Stimulated activated naive B cell treated with anti-CD40 and anti-IgM and Interleukin-4, amounts not matched to agents 10 μg/mL and 1 μg/mL and 100 μg/mL, for 72 hours (primary cell): ENCODE measurements at regions not wholly inside any gene's neighbourhood (a gene's known extent, or its start where the extent isn't known, plus 50 kb on each side); places are given as distances from the start of the nearest gene placed in this dataset.

ENCODE experiments used
- ATAC-seq, 2 donors: fragments of 150-1000 bp; cut with Tn5 transposase; replicated peaks; 2 replicates each; pipeline ENCODE4 v1.10.0; 2021; ENCODE audit warnings: moderate library complexity in 1 of 2
- DNase-seq: peaks from one replicate; pipeline ENCODE4 v3.0.0; 2021
- H3K27ac Mint-ChIP-seq: one replicate; pipeline ENCODE4 v1.8.0; 2022; ENCODE audit warnings: mild to moderate bottlenecking, mixed read lengths
- H3K27me3 Mint-ChIP-seq, 2 donors: one replicate each; pipeline ENCODE4 v1.8.0; 2022; ENCODE audit warnings: mixed read lengths in 2 of 2
- H3K36me3 Mint-ChIP-seq, 2 donors: one replicate each; pipeline ENCODE4 v1.8.0; 2022; ENCODE audit warnings: mixed read lengths in 2 of 2, mild to moderate bottlenecking in 1 of 2
- H3K4me1 Mint-ChIP-seq, 2 donors: one replicate each; pipeline ENCODE4 v1.8.0; 2022; ENCODE audit warnings: mixed read lengths in 2 of 2, mild to moderate bottlenecking in 1 of 2
- H3K4me3 Mint-ChIP-seq, 2 donors: one replicate each; pipeline ENCODE4 v1.8.0; 2022; ENCODE audit warnings: mild to moderate bottlenecking in 2 of 2, mixed read lengths in 2 of 2, moderate library complexity in 1 of 2
- H3K9me3 Mint-ChIP-seq, 2 donors: one replicate each; pipeline ENCODE4 v1.8.0; 2022; ENCODE audit warnings: mixed read lengths in 2 of 2, mild to moderate bottlenecking in 1 of 2

DNA sequence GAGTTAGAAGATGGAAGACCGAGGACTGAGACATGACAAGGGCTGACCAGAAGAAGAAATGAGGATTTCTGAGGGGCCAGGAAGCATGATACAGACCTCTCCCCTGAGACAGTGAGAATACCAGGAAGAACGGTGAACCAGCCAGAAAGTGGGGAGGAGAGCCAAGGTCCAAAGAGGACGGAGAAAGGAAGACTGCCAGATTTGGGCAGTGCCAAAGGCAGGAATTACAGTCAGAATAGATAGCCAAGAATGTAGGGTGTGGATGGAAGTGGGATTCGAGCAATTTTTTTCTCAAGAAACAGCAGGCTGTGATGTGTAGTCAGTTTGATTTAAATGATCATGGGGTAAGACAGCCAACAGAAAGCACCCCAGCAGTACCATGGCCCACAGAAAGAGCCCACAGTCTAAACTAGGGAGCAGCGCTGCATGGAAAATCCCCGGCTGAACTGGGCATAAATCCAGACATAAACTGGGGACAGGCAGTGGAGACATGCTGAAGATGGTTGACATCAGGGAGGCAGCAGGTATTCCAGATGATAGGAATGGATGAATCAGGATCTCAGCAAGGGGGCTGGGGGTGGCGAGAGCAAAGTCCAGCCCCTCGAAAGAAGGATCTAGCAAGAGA is 67.3 kb upstream of the BARX2 start:
- Mint-ChIP-seq H3K27me3 (peaks cover 7 to 24% of the 10 kb centered on the region in 2 donors), H3K4me1 (no peaks in the 10 kb centered on the region)

DNA sequence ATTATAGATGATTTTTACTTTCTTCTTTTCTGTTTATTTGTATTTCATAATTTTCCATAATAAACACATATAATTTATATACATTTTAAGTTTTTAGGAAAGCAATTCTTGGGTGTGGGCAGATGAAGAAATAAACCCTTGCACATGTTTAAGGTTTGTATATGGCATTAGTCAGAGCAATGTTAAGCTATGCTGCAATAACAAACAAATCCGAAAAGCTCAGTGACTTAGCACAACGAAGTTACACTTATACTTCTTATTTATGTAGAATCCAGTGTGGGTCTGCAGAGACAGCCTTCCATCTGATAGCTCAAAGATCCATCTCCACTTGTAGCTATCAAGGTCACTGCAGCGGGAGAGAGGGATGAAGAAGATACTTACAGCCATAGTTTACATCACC is 68.5 kb upstream of the BARX2 start:
- no peaks in the 10 kb centered on the region for H3K36me3 Mint-ChIP-seq
- DNase-seq (no peak), ATAC-seq (no peak)
- H3K4me3 Mint-ChIP-seq, result no peak overlapping the region
- peaks cover 0 to 5% of the 10 kb centered on the region in 2 donors for H3K9me3 Mint-ChIP-seq
- H3K4me1 Mint-ChIP-seq, result no peaks in the 10 kb centered on the region
- peaks cover 7 to 26% of the 10 kb centered on the region in 2 donors for H3K27me3 Mint-ChIP-seq
- no peak overlapping the region for H3K27ac Mint-ChIP-seq

More for the DNA sequence above, 67.3 kb upstream of the BARX2 start:
- H3K36me3 Mint-ChIP-seq, result no peaks in the 10 kb centered on the region
- H3K4me3 Mint-ChIP-seq, result no peak overlapping the region
- no peak for ATAC-seq
- peaks cover 0 to 5% of the 10 kb centered on the region in 2 donors for H3K9me3 Mint-ChIP-seq
- DNase-seq, result no peak
- no peak overlapping the region for H3K27ac Mint-ChIP-seq

DNA sequence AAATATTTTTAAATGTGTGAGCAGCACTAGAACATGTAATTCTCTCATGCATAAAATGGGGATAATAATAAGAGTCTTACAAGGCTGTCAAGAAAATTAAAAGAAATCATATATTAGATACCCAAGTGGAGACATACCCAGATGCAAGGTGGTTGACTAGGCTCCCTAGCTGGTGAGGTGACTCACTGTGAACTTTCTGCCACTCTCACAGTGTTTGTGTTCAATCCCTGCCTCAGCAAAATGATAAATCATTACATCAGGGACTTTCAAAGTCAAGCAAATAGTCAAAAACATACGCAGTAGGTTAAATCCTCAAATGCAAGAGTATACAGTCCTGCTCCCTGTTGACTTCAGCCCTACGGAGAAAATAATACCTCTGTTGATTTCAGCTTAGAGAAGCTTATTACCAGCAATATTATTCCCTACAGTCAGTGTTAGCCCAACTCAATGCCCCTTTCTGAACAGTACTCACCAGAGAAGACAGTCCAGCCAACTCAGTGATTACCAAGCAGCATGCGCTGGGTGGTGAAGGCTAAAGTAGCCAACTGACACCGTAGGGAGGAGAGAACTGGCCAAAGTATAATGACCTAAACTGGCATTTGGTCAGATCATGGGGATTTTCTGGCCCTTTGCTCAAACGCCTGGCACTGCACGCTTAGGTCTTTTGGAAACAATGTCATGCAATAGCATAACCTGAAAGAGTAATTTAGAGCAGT is 73.1 kb upstream of the BARX2 start:
- Mint-ChIP-seq H3K36me3 (no peaks in the 10 kb centered on the region), H3K4me3 (no peak overlapping the region), H3K27ac (no peak overlapping the region), H3K27me3 (peaks cover 25 to 38% of the 10 kb centered on the region in 2 donors), H3K4me1 (no peaks in the 10 kb centered on the region), H3K9me3 (no peaks in the 10 kb centered on the region)
- no peak for DNase-seq
- no peak for ATAC-seq

DNA sequence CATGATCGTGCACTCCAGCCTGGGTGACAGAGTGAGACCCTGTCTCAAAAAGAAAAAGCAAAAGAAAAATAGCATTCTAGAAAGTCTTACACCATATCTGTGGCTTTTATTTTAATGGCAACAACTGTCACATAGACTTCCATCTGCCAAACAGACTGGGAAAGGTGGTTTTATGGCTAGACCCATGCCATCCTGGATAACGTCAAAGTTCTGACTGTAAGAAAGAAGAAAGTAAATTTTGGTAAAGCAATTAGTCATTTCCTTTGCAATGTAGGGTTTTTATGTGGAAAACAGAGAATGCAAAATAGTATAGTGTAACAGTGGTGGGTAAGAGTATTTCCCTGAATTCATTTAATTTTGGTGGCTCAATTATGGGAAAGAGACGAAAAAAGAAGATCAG is 75.5 kb upstream of the BARX2 start:
- DNase-seq (no peak), ATAC-seq (no peak)
- H3K4me1 Mint-ChIP-seq, result no peaks in the 10 kb centered on the region
- no peaks in the 10 kb centered on the region for H3K36me3 Mint-ChIP-seq
- no peak overlapping the region for H3K4me3 Mint-ChIP-seq
- no peaks in the 10 kb centered on the region for H3K9me3 Mint-ChIP-seq
- peaks cover 27 to 29% of the 10 kb centered on the region in 2 donors for H3K27me3 Mint-ChIP-seq
- H3K27ac Mint-ChIP-seq, result no peak overlapping the region

DNA sequence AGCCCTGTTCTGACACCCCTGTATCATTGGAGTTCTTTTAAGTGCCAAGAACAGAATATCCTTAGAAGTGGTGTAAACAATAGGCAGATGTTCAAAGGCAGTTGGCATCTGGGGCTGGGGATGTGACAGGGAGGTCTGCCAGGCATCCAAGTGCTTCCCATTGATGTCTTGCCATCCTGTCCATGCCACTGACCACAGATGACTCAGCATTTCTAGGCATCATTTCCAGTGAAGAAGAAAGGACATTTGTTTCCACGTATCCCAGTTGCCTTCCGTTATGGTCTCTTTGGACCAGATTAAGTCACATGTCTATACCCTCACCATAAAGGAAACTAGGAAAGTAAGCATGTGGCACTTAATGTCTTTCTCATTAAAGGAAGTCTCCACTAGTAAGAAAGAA is 76.7 kb upstream of the BARX2 start:
- no peaks in the 10 kb centered on the region for H3K36me3 Mint-ChIP-seq
- no peak for DNase-seq
- H3K27ac Mint-ChIP-seq, result no peak overlapping the region
- no peaks in the 10 kb centered on the region for H3K4me1 Mint-ChIP-seq
- peaks cover 27 to 29% of the 10 kb centered on the region in 2 donors for H3K27me3 Mint-ChIP-seq
- H3K9me3 Mint-ChIP-seq, result no peaks in the 10 kb centered on the region
- no peak for ATAC-seq
- no peak overlapping the region for H3K4me3 Mint-ChIP-seq

DNA sequence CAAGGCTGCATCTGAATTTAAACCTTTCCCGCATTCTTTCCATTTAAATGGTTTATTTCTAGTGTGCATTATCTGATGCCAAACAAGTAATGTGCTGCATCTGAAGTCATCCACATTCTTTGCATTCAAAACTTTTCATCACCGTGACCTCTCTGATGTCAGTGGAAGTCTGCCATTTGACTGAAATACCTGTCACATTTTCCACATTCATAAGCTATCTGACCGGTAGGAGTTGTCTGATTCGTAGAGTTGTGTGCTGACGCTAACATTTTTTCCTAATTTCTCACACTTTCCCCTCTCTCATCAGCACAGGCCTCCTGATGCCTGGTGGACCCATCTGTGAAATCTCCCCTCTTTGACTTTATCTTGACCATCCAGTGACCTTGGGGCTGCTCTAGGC is 79.9 kb upstream of the BARX2 start:
- peaks cover 19 to 24% of the 10 kb centered on the region in 2 donors for H3K27me3 Mint-ChIP-seq
- ATAC-seq (no peak), DNase-seq (no peak)
- no peaks in the 10 kb centered on the region for H3K4me1 Mint-ChIP-seq
- H3K27ac Mint-ChIP-seq, result no peak overlapping the region
- H3K4me3 Mint-ChIP-seq, result no peak overlapping the region
- no peaks in the 10 kb centered on the region for H3K9me3 Mint-ChIP-seq
- H3K36me3 Mint-ChIP-seq, result no peaks in the 10 kb centered on the region

DNA sequence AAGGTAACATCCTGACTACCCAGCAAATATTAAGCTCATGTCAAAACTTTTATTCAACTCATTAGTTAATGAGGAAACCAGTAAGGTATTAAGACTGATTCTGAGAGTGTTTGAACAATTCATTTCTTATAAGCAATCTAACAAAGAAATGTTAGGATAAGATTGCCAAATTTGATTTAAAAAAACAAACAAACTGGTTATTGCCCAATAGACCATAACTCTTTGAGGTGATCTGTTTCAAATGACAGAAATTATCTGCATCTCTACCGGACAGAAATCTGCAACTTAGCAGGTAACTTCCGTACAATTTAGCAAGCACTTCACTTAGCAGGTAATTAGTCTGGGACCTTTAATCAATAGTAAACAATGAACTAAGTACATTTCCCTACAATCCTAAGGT is 82.9 kb upstream of the BARX2 start:
- Mint-ChIP-seq H3K4me1 (no peaks in the 10 kb centered on the region), H3K27me3 (peaks cover 17 to 24% of the 10 kb centered on the region in 2 donors), H3K27ac (no peak overlapping the region), H3K9me3 (no peaks in the 10 kb centered on the region), H3K4me3 (no peak overlapping the region), H3K36me3 (no peaks in the 10 kb centered on the region)
- ATAC-seq (no peak), DNase-seq (no peak)

DNA sequence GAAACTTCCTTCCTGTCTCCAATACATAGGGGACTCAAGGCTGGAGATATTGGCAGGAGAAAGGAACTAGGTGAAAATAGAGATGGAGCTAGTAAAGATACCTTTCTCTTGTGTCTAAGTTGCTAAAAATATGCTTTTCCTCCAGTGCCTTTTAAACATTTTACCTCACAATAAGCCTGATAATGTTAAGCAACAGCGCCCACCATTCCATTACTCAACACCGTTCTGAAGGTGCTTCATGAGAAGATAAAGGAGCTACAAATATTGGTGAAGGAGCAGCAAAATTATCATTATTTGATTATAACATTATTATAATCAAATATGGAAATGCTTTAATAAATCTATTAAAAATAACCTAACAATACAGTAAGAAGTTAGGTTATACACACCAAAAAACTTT is 83.6 kb upstream of the BARX2 start:
- Mint-ChIP-seq H3K36me3 (no peaks in the 10 kb centered on the region), H3K27me3 (peaks cover 17 to 24% of the 10 kb centered on the region in 2 donors), H3K4me1 (no peaks in the 10 kb centered on the region), H3K27ac (no peak overlapping the region), H3K9me3 (no peaks in the 10 kb centered on the region), H3K4me3 (no peak overlapping the region)
- no peak for ATAC-seq
- DNase-seq, result no peak

DNA sequence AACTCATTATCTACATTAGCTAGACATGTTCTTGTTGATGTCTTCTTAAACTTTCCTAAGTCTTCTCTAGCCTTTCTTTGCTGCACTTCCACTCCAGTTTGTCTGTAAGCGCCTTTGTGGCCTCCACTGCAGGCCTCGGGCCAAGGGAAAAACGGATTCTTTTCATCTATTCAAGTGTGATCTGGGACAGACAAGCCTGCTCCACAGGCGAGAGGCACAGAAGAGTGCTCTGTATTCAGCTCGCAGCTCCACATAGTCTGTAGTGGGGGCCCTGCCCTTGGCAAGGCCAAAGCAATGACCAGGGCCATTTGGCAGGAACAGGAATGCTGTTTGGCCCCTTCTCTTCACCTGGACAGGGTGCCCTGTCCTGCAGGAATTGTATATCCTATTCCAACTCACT is 84.1 kb upstream of the BARX2 start:
- ATAC-seq (no peak), DNase-seq (no peak)
- H3K36me3 Mint-ChIP-seq, result no peaks in the 10 kb centered on the region
- no peaks in the 10 kb centered on the region for H3K9me3 Mint-ChIP-seq
- no peaks in the 10 kb centered on the region for H3K4me1 Mint-ChIP-seq
- no peak overlapping the region for H3K4me3 Mint-ChIP-seq
- no peak overlapping the region for H3K27ac Mint-ChIP-seq
- peaks cover 18 to 24% of the 10 kb centered on the region in 2 donors for H3K27me3 Mint-ChIP-seq

DNA sequence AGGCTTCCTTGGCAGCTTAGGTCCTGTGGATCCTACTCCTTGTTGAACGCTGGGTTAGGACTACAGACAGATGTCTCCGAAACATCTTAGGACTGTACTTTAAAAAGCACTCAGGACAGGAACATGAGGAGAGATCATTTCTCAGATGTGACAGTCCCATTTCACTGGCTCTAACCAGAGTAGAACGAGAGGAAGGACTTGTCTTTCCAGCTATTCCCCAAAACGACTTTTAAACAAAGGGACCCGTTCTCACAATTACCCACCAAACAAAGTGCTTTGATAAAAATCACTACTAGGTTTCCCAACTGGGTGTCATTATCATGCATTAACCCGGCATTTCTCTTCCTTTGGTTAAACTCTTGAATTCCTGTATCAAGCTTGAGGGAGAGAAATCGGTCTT is 84.7 kb upstream of the BARX2 start:
- H3K27ac Mint-ChIP-seq, result no peak overlapping the region
- H3K9me3 Mint-ChIP-seq, result no peaks in the 10 kb centered on the region
- no peaks in the 10 kb centered on the region for H3K4me1 Mint-ChIP-seq
- no peak for DNase-seq
- H3K27me3 Mint-ChIP-seq, result peaks cover 23 to 24% of the 10 kb centered on the region in 2 donors
- no peaks in the 10 kb centered on the region for H3K36me3 Mint-ChIP-seq
- ATAC-seq, result no peak
- H3K4me3 Mint-ChIP-seq, result no peak overlapping the region

DNA sequence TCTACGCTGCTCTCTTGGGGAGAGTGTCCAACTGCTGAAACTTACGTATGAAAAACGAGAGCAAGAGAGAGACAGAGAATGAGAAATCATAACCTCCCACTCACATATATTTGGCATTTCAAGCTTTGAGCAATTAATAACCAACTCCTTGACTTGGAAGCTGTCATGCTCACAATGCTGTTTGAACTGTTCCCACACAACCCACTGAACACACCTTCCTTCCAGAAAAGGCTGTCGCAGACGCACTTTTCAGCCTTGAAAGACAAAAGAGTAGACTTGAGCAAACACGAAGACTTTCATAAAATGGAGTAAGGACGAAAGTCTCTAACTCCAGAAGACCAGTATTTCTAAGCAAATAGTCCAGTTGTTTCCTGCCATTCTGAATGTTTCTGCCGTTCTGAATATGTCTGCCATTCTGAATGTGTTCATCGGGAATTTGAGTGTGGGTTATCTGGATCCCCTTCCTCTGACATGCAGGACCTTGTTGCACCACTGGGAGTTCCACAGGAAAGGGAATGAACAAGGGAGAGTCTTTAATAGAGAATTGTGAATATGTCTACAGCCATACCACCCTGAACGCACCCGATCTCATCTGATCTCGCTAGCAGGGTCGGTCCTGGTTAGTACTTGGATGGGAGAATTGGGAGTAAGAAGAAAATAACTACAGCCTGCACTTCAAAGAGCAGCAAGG is 86.2 kb upstream of the BARX2 start:
- no peak for ATAC-seq
- Mint-ChIP-seq H3K9me3 (no peaks in the 10 kb centered on the region), H3K27me3 (peaks cover 20 to 24% of the 10 kb centered on the region in 2 donors)

DNA sequence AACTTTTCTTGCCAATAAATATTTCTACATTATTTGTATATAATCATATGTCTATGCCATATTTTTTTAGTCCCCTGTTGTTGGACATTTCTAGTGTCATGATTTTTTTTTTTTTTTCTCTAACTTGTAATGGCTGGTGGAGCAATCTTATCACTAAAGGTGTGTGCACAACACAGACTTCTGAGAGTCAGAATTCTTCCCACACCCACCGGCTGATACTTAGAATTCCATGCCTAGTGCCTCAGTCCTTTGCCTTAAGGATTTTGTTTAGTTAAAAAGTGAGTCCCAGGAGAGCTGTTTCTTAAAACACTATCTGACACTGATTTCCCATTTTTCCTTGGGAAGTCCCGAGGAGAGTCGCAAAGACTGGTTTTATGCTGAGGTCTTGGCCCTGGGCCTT is 87.7 kb upstream of the BARX2 start:
- Mint-ChIP-seq H3K36me3 (no peaks in the 10 kb centered on the region), H3K9me3 (no peaks in the 10 kb centered on the region), H3K4me1 (no peaks in the 10 kb centered on the region), H3K27me3 (peaks cover 16 to 24% of the 10 kb centered on the region in 2 donors), H3K4me3 (no peak overlapping the region), H3K27ac (no peak overlapping the region)
- no peak for ATAC-seq
- no peak for DNase-seq

More for the DNA sequence above, 86.2 kb upstream of the BARX2 start:
- DNase-seq, result no peak
- H3K4me1 Mint-ChIP-seq, result no peaks in the 10 kb centered on the region
- H3K27ac Mint-ChIP-seq, result no peak overlapping the region
- no peaks in the 10 kb centered on the region for H3K36me3 Mint-ChIP-seq
- no peak overlapping the region for H3K4me3 Mint-ChIP-seq

DNA sequence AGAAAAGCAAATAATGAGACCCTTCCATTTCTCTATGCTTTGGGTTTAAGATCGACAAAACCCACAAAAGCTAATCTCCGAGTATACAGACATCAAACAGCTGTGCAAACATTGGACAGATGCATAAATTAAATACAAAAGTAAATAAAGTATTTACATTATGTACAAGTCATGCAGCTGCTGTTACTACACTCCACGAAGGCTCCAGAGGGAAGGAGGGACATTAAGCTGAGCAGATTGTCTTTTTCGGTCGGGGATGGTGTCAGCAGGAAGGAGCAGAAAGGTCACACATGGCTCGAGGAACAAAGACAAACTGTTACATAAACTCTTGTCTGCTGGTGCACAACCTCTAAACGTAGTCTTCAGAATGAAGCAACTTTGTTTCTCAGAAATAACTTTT is 88.8 kb upstream of the BARX2 start:
- Mint-ChIP-seq H3K9me3 (no peaks in the 10 kb centered on the region), H3K27ac (no peak overlapping the region), H3K27me3 (peaks cover 16 to 23% of the 10 kb centered on the region in 2 donors), H3K4me3 (no peak overlapping the region), H3K4me1 (no peaks in the 10 kb centered on the region), H3K36me3 (no peaks in the 10 kb centered on the region)
- DNase-seq (no peak), ATAC-seq (no peak)

DNA sequence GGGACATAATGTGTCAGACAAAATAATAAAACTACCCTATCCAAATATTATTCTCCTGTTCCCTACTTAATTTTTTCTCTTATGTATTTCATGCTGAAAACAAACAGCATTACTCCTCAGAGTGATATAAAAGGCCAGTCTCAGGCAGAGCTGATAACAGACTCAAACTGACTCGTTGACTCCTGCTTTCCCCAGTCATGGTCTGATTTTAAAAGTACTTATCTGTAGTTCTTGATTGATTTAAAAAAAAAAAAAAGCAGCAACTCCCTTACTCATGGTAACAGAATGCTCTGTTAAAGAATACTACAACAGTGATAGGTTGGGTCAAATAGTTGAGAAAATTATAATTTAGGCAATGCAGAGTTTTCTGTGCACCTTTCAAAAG is 90.3 kb upstream of the BARX2 start:
- ATAC-seq, result no peak
- DNase-seq, result no peak
- Mint-ChIP-seq H3K27me3 (peaks cover 16 to 17% of the 10 kb centered on the region in 2 donors), H3K9me3 (no peaks in the 10 kb centered on the region), H3K36me3 (no peaks in the 10 kb centered on the region), H3K27ac (no peak overlapping the region), H3K4me1 (peaks cover 2 to 3% of the 10 kb centered on the region in 2 donors), H3K4me3 (no peak overlapping the region)

DNA sequence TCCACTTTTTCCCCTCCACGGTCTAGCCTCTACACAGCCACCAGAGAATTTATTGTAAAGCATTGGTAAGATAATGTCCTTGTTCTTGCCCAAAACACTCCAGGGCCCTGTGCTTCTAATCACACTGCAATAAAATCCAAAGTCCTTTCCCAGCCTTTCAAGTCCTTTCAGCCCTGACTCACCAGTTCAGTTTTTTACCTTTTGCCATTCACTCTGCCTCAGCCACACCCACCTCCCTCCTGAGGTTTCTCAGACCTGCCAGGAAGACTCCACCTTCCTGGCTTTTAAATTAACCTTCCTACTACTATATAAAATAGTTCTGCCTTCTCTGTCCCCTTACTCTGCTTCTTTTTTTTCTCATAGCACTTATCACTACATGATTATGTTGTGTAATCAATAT is 91.0 kb upstream of the ARHGAP32 start:
- Mint-ChIP-seq H3K4me3 (no peak overlapping the region), H3K27ac (no peak overlapping the region), H3K27me3 (peaks cover 0 to 7% of the 10 kb centered on the region in 2 donors), H3K4me1 (peaks cover 9 to 12% of the 10 kb centered on the region in 2 donors), H3K36me3 (no peaks in the 10 kb centered on the region), H3K9me3 (no peaks in the 10 kb centered on the region)
- no peak for ATAC-seq
- DNase-seq, result no peak
